GM12865 (cell line): ENCODE measurements at regions not wholly inside any gene's neighbourhood (a gene's known extent, or its start where the extent isn't known, plus 50 kb on each side); places are given as distances from the start of the nearest gene placed in this dataset.
"Not testable (repeated sequence)": the region's sequence is repeated elsewhere in the genome, so short reads cannot be mapped to it uniquely, and the experiment has no call there.

Experiments used
- DNase-seq: peaks from one replicate; pipeline ENCODE4 v3.0.0; 2010; ENCODE audit warnings: low read depth
- H3K4me3 ChIP-seq: 2 replicates; pipeline ENCODE4 v1.5.1; 2011; ENCODE audit warnings: mild to moderate bottlenecking, low read depth, low read length, control low read depth
- CTCF ChIP-seq: IDR thresholded peaks from 2 replicates; pipeline ENCODE4 v1.5.1; 2011; ENCODE audit warnings: low read length, control low read depth, low read depth, inconsistent platforms; ENCODE audit not compliant: insufficient read depth; ENCODE audit errors: missing control alignments

- peak; percentile 3 for DNase-seq
- not testable (repeated sequence) for H3K4me3 ChIP-seq
These were observed 61.7 kb downstream of the DMRTA1 start for GRCh38 chr9:22508354-22508753.

GRCh38 chr9:22508790-22509189 is 62.2 kb downstream of the DMRTA1 start:
- H3K4me3 ChIP-seq = no peak overlapping the region
- TF ChIP-seq CTCF = no peak
- DNase-seq = no peak

- no peak for TF ChIP-seq CTCF
- DNase-seq = peak; percentile 30
- H3K4me3 ChIP-seq = no peak overlapping the region
These were observed 65.9 kb downstream of the DMRTA1 start for GRCh38 chr9:22512495-22512894.

- no peak for TF ChIP-seq CTCF
- DNase-seq = no peak
- H3K4me3 ChIP-seq = no peak overlapping the region
These were observed 68.2 kb downstream of the DMRTA1 start for GRCh38 chr9:22514871-22515270.

- TF ChIP-seq CTCF = no peak
- DNase-seq = no peak
- no peak overlapping the region for H3K4me3 ChIP-seq
These were observed 75.6 kb downstream of the DMRTA1 start for GRCh38 chr9:22522206-22522740.

GRCh38 chr9:22528485-22528884 is 81.9 kb downstream of the DMRTA1 start:
- DNase-seq = no peak
- H3K4me3 ChIP-seq = no peak overlapping the region
- TF ChIP-seq CTCF = no peak

- DNase-seq = no peak
- TF ChIP-seq CTCF = no peak
- H3K4me3 ChIP-seq = no peak overlapping the region
These were observed 83.0 kb downstream of the DMRTA1 start for GRCh38 chr9:22529426-22530199.
